B cell (primary cell): ENCODE measurements at regions not wholly inside any gene's neighbourhood (a gene's known extent, or its start where the extent isn't known, plus 50 kb on each side); places are given as distances from the start of the nearest gene placed in this dataset.

Experiments
- ATAC-seq: fragments of 200-7000 bp; cut with Tn5 transposase; one replicate; pipeline ENCODE4 v1.10.0; 2021; ENCODE audit warnings: low read depth, mild to moderate bottlenecking, moderate number of reproducible peaks, moderate library complexity
- CTCF ChIA-PET: fragments of 350-600 bp; sonication (Branson Sonifier 250); formaldehyde crosslinking; loops from one replicate; lab custom pipeline; 2021; ENCODE audit warnings: antibody characterized with exemption, inconsistent platforms; lab: Charles Lee
- POLR2A ChIA-PET: fragments of 350-600 bp; sonication (Branson Sonifier 250); formaldehyde crosslinking; loops from one replicate; lab custom pipeline; 2021; ENCODE audit warnings: antibody characterized with exemption; lab: Charles Lee
- DNase-seq: peaks from one replicate; pipeline ENCODE4 v3.0.0; 2013
- H2AFZ ChIP-seq: 2 replicates; pipeline ENCODE4 v1.6.1; 2012; ENCODE audit warnings: mild to moderate bottlenecking, low read depth, low read length; ENCODE audit not compliant: insufficient read depth, poor library complexity, severe bottlenecking
- H3K27ac ChIP-seq, 2 donors: 1 replicate in 1 of 2; 2 replicates in 1 of 2; pipeline ENCODE4 v1.5.1; 2012 to 2013; ENCODE audit warnings: low read length in 2 of 2, mild to moderate bottlenecking in 2 of 2, moderate library complexity in 1 of 2
- H3K27me3 ChIP-seq, 4 experiments: fragments of 200-600 bp in 1 of 4; sonication (generic) in 1 of 4; replicated peaks in 1 of 4; 1 replicate in 2 of 4; 2 replicates in 2 of 4; pipeline versions ENCODE4 v1.6.1 to v1.7.0; 2013 to 2016; ENCODE audit warnings: low read length in 3 of 4, mild to moderate bottlenecking in 2 of 4, mixed read lengths in 1 of 4, moderate library complexity in 1 of 4; ENCODE audit not compliant: insufficient read depth in 4 of 4, control insufficient read depth in 3 of 4; ENCODE audit errors: control extremely low read depth in 1 of 4
- H3K36me3 ChIP-seq, 2 experiments: replicated peaks in 1 of 2; 1 replicate in 1 of 2; 2 replicates in 1 of 2; pipeline versions ENCODE4 v1.6.1 to v1.7.1; 2013; ENCODE audit warnings: low read length in 1 of 2; ENCODE audit not compliant: insufficient read depth in 2 of 2, control insufficient read depth in 1 of 2; ENCODE audit errors: control extremely low read depth in 1 of 2, extremely low read depth in 1 of 2
- H3K4me1 ChIP-seq, 2 donors: fragments of 200-600 bp in 1 of 2; sonication (generic) in 1 of 2; 1 replicate in 1 of 2; 2 replicates in 1 of 2; pipeline versions ENCODE4 v1.5.1 to v1.6.1; 2013 to 2017; ENCODE audit warnings: low read length in 2 of 2; ENCODE audit not compliant: control insufficient read depth in 2 of 2, insufficient read depth in 2 of 2
- H3K4me2 ChIP-seq: replicated peaks from 2 replicates; pipeline ENCODE3; 2012; ENCODE audit warnings: mild to moderate bottlenecking, low read depth, low read length; ENCODE audit not compliant: poor library complexity, severe bottlenecking
- H3K4me3 ChIP-seq, 5 experiments: fragments of 200-600 bp in 1 of 5; sonication (generic) in 1 of 5; 1 replicate in 3 of 5; 2 replicates in 2 of 5; pipeline versions ENCODE4 v1.5.1 to v1.7.0; 2011 to 2016; ENCODE audit warnings: low read length in 4 of 5, mild to moderate bottlenecking in 4 of 5, low read depth in 2 of 5, control low read depth in 1 of 5, moderate library complexity in 1 of 5; ENCODE audit not compliant: insufficient read depth in 1 of 5; ENCODE audit errors: control extremely low read depth in 1 of 5, extremely low read depth in 1 of 5
- H3K79me2 ChIP-seq: fragments of 200-600 bp; sonication (generic); one replicate; pipeline ENCODE4 v1.6.0; 2016; ENCODE audit warnings: low read length; ENCODE audit not compliant: control insufficient read depth, insufficient read depth
- H3K9ac ChIP-seq: fragments of 200-600 bp; sonication (generic); 2 replicates; pipeline ENCODE4 v1.6.1; 2017; ENCODE audit warnings: mild to moderate bottlenecking, low read length, moderate library complexity
- H3K9me3 ChIP-seq, 3 donors: one replicate each; pipeline versions ENCODE4 v1.6.1 to v1.7.1; 2013; ENCODE audit warnings: low read length in 2 of 3; ENCODE audit not compliant: control insufficient read depth in 2 of 3, insufficient read depth in 1 of 3; ENCODE audit errors: control extremely low read depth in 1 of 3
- H4K20me1 ChIP-seq: 2 replicates; pipeline ENCODE4 v1.6.0; 2012; ENCODE audit warnings: mild to moderate bottlenecking, low read length; ENCODE audit not compliant: insufficient read depth, control insufficient read depth, poor library complexity, severe bottlenecking
- H3K27ac Mint-ChIP-seq: one replicate; pipeline ENCODE4 v1.8.0; 2021; ENCODE audit warnings: mixed read lengths
- H3K27me3 Mint-ChIP-seq: one replicate; pipeline ENCODE4 v1.8.0; 2021; ENCODE audit warnings: mixed read lengths
- H3K4me1 Mint-ChIP-seq: one replicate; pipeline ENCODE4 v1.8.0; 2021; ENCODE audit warnings: mixed read lengths
- H3K4me3 Mint-ChIP-seq: one replicate; pipeline ENCODE4 v1.8.0; 2021; ENCODE audit warnings: mixed read lengths
- H3K9me3 Mint-ChIP-seq: one replicate; pipeline ENCODE4 v1.8.0; 2022; ENCODE audit warnings: mixed read lengths; ENCODE audit not compliant: insufficient read depth
- CTCF ChIP-seq: fragments of 200-600 bp; IDR thresholded peaks from one replicate; pipeline ENCODE4 v1.8.0; 2022; ENCODE audit warnings: antibody characterized with exemption, mild to moderate bottlenecking
- EZH2 ChIP-seq: IDR thresholded peaks from 2 replicates; pipeline ENCODE4 v1.6.1; 2012; ENCODE audit warnings: borderline replicate concordance, low read depth, mild to moderate bottlenecking, moderate library complexity, low read length; ENCODE audit not compliant: insufficient read depth, poor library complexity, severe bottlenecking
- WGBS: methylation state at CpG from one replicate; pipeline ENCODE4 v1.1.5; 2013; ENCODE audit warnings: missing lambda C conversion rate; ENCODE audit not compliant: insufficient coverage; 5-methylcytosine and 5-hydroxymethylcytosine counted together
- intact Hi-C: fragments of 100-400 bp; cut with micrococcal nuclease; formaldehyde crosslinking; loops from one replicate; pipeline ENCODE4 v1.10.0; 2022

GRCh38 chr11:26053966-26054365 is 278.0 kb upstream of the ANO3 start:
- Histone ChIP-seq H3K27me3 (no peaks in the 10 kb centered on the region), H3K4me2 (no peak overlapping the region), H3K4me3 (no peak overlapping the region), H4K20me1 (no peaks in the 10 kb centered on the region), H3K79me2 (no peaks in the 10 kb centered on the region), H3K9ac (no peak overlapping the region), H3K9me3 (peaks cover 0 to 2% (median 0%) of the 10 kb centered on the region in 3 donors), H3K36me3 (no peaks in the 10 kb centered on the region), H2AFZ (no peak overlapping the region), H3K27ac (no peak overlapping the region), H3K4me1 (no peaks in the 10 kb centered on the region)
- no CpG with 5 or more reads among the region's 1 CpG for WGBS
- Mint-ChIP-seq H3K9me3 (no peaks in the 10 kb centered on the region), H3K4me3 (no peak overlapping the region), H3K27ac (no peak overlapping the region), H3K27me3 (no peaks in the 10 kb centered on the region), H3K4me1 (no peaks in the 10 kb centered on the region)
- TF ChIP-seq CTCF: no peak
- TF ChIP-seq EZH2: no peak
- DNase-seq (no peak), ATAC-seq (no peak)
- CTCF ChIA-PET: no interaction called here
- POLR2A ChIA-PET: no interaction called here
- intact Hi-C loops: no loop called here

GRCh38 chr11:26062660-26063059 is 269.3 kb upstream of the ANO3 start:
- Mint-ChIP-seq H3K27ac (no peak overlapping the region), H3K9me3 (no peaks in the 10 kb centered on the region), H3K27me3 (no peaks in the 10 kb centered on the region), H3K4me3 (no peak overlapping the region), H3K4me1 (peaks cover 27% of the 10 kb centered on the region)
- Histone ChIP-seq H3K4me3 (no peak overlapping the region), H3K27ac (no peak overlapping the region), H3K9me3 (no peaks in the 10 kb centered on the region), H3K27me3 (no peaks in the 10 kb centered on the region), H3K4me1 (peaks cover 12 to 25% of the 10 kb centered on the region in 2 donors), H2AFZ (no peak overlapping the region), H3K9ac (no peak overlapping the region), H3K79me2 (no peaks in the 10 kb centered on the region), H3K36me3 (no peaks in the 10 kb centered on the region), H4K20me1 (no peaks in the 10 kb centered on the region), H3K4me2 (no peak overlapping the region)
- ChIA-PET POLR2A (no interaction called here), CTCF (no interaction called here)
- intact Hi-C loops: no loop called here
- no peak for DNase-seq
- TF ChIP-seq EZH2 (no peak), CTCF (no peak)
- WGBS: no CpG with 5 or more reads among the region's 1 CpG
- no peak for ATAC-seq
